Globus pallidus (tissue), 1 donor: ENCODE measurements at regions not wholly inside any gene's neighbourhood (a gene's known extent, or its start where the extent isn't known, plus 50 kb on each side); places are given as distances from the start of the nearest gene placed in this dataset.

Experiments
- DNase-seq: peaks from one replicate; pipeline ENCODE4 v3.0.0-alpha.2; 2015; ENCODE audit warnings: low spot score

- DNase-seq = no peak
These were observed 542.2 kb downstream of the XIRP2 start for GRCh38 chr2:167430447-167430846.

- DNase-seq = no peak
These were observed 536.8 kb downstream of the XIRP2 start for GRCh38 chr2:167424803-167425755.

GRCh38 chr2:167424221-167424620 lies 535.9 kb downstream of the XIRP2 start:
- DNase-seq = no peak

- no peak for DNase-seq
These were observed 535.5 kb downstream of the XIRP2 start for GRCh38 chr2:167423731-167424130.

GRCh38 chr2:167420211-167420610 lies 531.9 kb downstream of the XIRP2 start:
- DNase-seq = no peak

GRCh38 chr2:167415068-167415467 lies 526.8 kb downstream of the XIRP2 start:
- DNase-seq = no peak

GRCh38 chr2:167411367-167411766 lies 523.1 kb downstream of the XIRP2 start:
- no peak for DNase-seq

- no peak for DNase-seq
These were observed 518.3 kb downstream of the XIRP2 start for GRCh38 chr2:167406558-167406957.

GRCh38 chr2:167404627-167405284 lies 516.5 kb downstream of the XIRP2 start:
- DNase-seq = no peak

GRCh38 chr2:167401309-167401708 lies 513.0 kb downstream of the XIRP2 start:
- no peak for DNase-seq

GRCh38 chr2:167400546-167400945 lies 512.3 kb downstream of the XIRP2 start:
- DNase-seq = no peak

- no peak for DNase-seq
These were observed 510.6 kb downstream of the XIRP2 start for GRCh38 chr2:167398873-167399272.

GRCh38 chr2:167388901-167389300 lies 500.6 kb downstream of the XIRP2 start:
- no peak for DNase-seq

GRCh38 chr2:167388497-167388896 lies 500.2 kb downstream of the XIRP2 start:
- no peak for DNase-seq

- DNase-seq = no peak
These were observed 498.4 kb downstream of the XIRP2 start for GRCh38 chr2:167386694-167387093.

GRCh38 chr2:167383610-167384194 lies 495.4 kb downstream of the XIRP2 start:
- DNase-seq = no peak

- no peak for DNase-seq
These were observed 493.1 kb downstream of the XIRP2 start for GRCh38 chr2:167381349-167381748.

- DNase-seq = no peak
These were observed 492.3 kb downstream of the XIRP2 start for GRCh38 chr2:167380555-167380954.

- DNase-seq = no peak
These were observed 491.8 kb downstream of the XIRP2 start for GRCh38 chr2:167380094-167380493.

GRCh38 chr2:167369083-167369482 lies 480.8 kb downstream of the XIRP2 start:
- no peak for DNase-seq

- no peak for DNase-seq
These were observed 480.1 kb downstream of the XIRP2 start for GRCh38 chr2:167368371-167368770.

- DNase-seq = no peak
These were observed 476.9 kb downstream of the XIRP2 start for GRCh38 chr2:167365216-167365615.

- no peak for DNase-seq
These were observed 473.1 kb downstream of the XIRP2 start for GRCh38 chr2:167361426-167361825.
